HL-60/S4 (cell line): ENCODE measurements at regions not wholly inside any gene's neighbourhood (a gene's known extent, or its start where the extent isn't known, plus 50 kb on each side); places are given as distances from the start of the nearest gene placed in this dataset.

ENCODE experiments used
- in situ Hi-C: fragments of 300-500 bp; cut with MboI; formaldehyde crosslinking; loops from 2 replicates; pipeline ENCODE4 v1.14.3; 2022; ENCODE audit warnings: low sequenced_read_pairs

GRCh38 chr12:44961887-44962286 is 85.8 kb upstream of the NELL2 start:
- in situ Hi-C loops: no loop called here

DNA sequence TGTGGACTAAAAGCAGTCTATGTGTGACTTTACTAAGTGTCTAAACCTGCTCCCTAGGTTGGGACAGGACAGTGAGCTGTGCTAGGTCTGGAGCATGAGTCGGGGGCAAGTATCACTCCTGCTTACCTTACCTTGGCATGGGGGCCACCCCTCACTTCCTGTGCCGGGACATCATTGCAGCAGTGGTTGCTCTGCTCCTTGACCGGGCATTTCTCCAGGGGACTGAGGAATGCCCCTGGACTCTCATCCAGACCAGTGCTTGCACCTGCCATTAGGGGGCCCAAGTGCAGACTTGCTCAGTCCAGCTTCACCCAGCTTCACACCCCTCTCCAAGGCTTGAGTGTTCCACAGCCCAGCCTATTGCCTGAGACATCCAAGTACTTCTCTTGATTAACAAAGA is 84.7 kb upstream of the NELL2 start:
- in situ Hi-C loops: no loop called here

GRCh38 chr12:44960423-44960822 is 84.3 kb upstream of the NELL2 start:
- in situ Hi-C loops: no loop called here

DNA sequence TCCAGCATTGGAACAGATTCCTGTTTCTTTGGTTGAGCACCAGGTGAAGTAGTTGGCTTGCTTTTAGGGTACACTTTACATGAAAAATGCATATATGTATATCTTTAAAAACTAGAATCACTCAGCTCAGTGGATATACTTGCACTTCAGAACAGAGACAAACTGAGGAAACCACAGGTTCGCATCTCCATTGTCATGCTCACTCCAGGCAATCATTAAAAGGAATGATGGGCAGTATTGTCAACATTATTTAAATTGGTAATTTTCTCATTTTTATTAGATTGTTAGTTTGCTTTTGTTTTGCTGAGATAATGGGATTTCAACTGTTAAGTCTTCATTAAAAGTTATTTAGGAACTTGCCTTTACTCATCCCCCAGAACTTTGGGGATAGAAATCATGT is 71.0 kb upstream of the NELL2 start:
- in situ Hi-C loops: no loop called here

DNA sequence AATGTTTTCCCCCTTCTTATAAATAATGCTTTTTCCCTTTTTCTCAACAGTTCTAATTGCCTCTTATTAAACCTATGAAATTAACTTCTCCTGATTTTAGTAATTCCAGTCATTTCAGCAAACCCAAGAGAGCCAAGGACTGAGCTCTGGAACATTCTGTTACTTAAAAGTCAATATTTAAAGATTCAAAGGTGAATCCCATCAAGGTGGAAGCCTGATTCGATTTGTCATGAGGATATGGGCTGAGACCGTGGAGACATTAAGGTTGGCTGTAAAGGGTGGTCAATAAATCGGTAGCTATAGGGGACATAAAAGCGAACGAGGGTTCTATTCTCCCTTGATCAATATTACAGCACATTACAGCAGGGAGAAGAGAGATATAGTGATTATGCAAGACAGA is 66.6 kb upstream of the NELL2 start:
- in situ Hi-C loops: no loop called here

- in situ Hi-C loops: no loop called here
These were observed 55.0 kb upstream of the NELL2 start for GRCh38 chr12:44930972-44931600.

GRCh38 chr12:44929236-44929885 is 53.2 kb upstream of the NELL2 start:
- in situ Hi-C loops: loop anchor here (10.0 kb wide), 1 partner anchor 915 kb away; no protein-coding TSS in a partner anchor
